ENCODE measurements at regions not wholly inside any gene's neighbourhood (a gene's known extent, or its start where the extent isn't known, plus 50 kb on each side); places are given as distances from the start of the nearest gene placed in this dataset.

- no peak for DNase-seq (ENCODE audit: low read depth in 2 of 2)
Measured at GRCh38 chr1:102074874-102075273, 78.1 kb upstream of the OLFM3 start.

- DNase-seq (ENCODE audit: low read depth in 2 of 2), result no peak
Measured at GRCh38 chr1:102071451-102071850, 74.7 kb upstream of the OLFM3 start.

- DNase-seq (ENCODE audit: low read depth in 2 of 2), result no peak
Measured at GRCh38 chr1:102050556-102050955, 53.8 kb upstream of the OLFM3 start.

- DNase-seq (ENCODE audit: low read depth in 2 of 2), result no peak
Measured at GRCh38 chr1:102047724-102048123, 51.0 kb upstream of the OLFM3 start.
